ENCODE measurements at regions not wholly inside any gene's neighbourhood (a gene's known extent, or its start where the extent isn't known, plus 50 kb on each side); places are given as distances from the start of the nearest gene placed in this dataset.

- TF ChIP-seq TAF1 (IDR thresholded peaks at IDR 0.05; ENCODE audit: borderline replicate concordance, insufficient read depth, low read length) (no peak), POLR2AphosphoS5 (IDR thresholded peaks at IDR 0.05; ENCODE audit: low read depth, low read length) (no peak), SIN3A (IDR thresholded peaks at IDR 0.05; ENCODE audit: borderline replicate concordance, insufficient read depth, low read length) (no peak)
- TF ChIP-seq, protein P1, sequence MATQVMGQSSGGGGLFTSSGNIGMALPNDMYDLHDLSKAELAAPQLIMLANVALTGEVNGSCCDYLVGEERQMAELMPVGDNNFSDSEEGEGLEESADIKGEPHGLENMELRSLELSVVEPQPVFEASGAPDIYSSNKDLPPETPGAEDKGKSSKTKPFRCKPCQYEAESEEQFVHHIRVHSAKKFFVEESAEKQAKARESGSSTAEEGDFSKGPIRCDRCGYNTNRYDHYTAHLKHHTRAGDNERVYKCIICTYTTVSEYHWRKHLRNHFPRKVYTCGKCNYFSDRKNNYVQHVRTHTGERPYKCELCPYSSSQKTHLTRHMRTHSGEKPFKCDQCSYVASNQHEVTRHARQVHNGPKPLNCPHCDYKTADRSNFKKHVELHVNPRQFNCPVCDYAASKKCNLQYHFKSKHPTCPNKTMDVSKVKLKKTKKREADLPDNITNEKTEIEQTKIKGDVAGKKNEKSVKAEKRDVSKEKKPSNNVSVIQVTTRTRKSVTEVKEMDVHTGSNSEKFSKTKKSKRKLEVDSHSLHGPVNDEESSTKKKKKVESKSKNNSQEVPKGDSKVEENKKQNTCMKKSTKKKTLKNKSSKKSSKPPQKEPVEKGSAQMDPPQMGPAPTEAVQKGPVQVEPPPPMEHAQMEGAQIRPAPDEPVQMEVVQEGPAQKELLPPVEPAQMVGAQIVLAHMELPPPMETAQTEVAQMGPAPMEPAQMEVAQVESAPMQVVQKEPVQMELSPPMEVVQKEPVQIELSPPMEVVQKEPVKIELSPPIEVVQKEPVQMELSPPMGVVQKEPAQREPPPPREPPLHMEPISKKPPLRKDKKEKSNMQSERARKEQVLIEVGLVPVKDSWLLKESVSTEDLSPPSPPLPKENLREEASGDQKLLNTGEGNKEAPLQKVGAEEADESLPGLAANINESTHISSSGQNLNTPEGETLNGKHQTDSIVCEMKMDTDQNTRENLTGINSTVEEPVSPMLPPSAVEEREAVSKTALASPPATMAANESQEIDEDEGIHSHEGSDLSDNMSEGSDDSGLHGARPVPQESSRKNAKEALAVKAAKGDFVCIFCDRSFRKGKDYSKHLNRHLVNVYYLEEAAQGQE (IDR thresholded peaks at IDR 0.05; ENCODE audit: insufficient read depth in 1 of 2, low read depth in 2 of 2, low read length in 2 of 2), result no peak
Observed at GRCh38 chr11:112748252-112748651, 213.0 kb upstream of the NCAM1 start.
